IPS-18c (cell line): ENCODE measurements at regions not wholly inside any gene's neighbourhood (a gene's known extent, or its start where the extent isn't known, plus 50 kb on each side); places are given as distances from the start of the nearest gene placed in this dataset.
"Not testable (repeated sequence)": the region's sequence is repeated elsewhere in the genome, so short reads cannot be mapped to it uniquely, and the experiment has no call there.

ENCODE experiments used
- H3K4me3 ChIP-seq: 2 replicates; pipeline ENCODE4 v1.7.0; 2013; ENCODE audit warnings: low read depth, mild to moderate bottlenecking, low read length, moderate library complexity; ENCODE audit not compliant: insufficient read depth
- H3K9me3 ChIP-seq: one replicate; pipeline ENCODE4 v1.6.1; 2013; ENCODE audit warnings: mild to moderate bottlenecking, low read length, moderate library complexity; ENCODE audit not compliant: control insufficient read depth, insufficient read depth

DNA sequence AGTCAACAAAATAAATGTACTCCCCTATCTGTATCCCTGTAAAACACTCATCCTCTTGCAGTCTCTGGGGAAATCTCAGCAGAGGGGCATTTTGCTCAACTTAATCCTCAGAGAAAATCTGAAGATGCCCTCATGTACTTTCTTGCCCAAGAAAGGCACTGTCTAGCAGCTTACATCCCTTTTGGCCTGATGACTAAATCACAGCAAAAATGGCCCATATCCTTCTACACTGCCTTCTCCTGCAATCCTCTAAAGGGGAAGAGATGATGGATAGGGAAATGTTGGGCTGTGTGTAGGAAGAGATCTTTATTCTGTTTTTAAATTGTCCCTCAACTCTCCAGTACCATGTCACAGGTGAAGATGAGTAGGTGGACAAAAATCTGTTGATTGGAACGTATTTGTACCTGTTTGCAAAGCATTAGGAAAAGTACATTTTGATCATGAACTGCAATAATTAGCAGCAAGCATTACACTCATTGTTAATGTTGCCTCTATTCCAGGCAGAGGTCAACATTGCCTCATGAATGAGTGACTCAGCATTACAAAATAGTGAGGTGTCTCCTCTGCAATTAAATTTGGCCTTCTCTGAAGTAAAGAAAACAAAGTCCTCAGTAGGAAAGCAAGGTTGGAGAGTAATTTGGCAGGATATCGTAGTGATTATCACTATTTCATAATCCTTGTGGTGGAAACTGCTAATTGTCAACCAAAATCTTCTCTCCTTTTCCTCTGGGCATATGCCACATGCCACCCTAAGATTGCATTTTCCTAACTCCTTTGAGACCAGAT is 172.4 kb upstream of the CAND1 start:
- no peak overlapping the region for H3K4me3 ChIP-seq
- H3K9me3 ChIP-seq = no peaks in the 10 kb centered on the region

GRCh38 chr12:67099858-67100257 is 169.3 kb upstream of the CAND1 start:
- H3K4me3 ChIP-seq = no peak overlapping the region
- no peaks in the 10 kb centered on the region for H3K9me3 ChIP-seq

DNA sequence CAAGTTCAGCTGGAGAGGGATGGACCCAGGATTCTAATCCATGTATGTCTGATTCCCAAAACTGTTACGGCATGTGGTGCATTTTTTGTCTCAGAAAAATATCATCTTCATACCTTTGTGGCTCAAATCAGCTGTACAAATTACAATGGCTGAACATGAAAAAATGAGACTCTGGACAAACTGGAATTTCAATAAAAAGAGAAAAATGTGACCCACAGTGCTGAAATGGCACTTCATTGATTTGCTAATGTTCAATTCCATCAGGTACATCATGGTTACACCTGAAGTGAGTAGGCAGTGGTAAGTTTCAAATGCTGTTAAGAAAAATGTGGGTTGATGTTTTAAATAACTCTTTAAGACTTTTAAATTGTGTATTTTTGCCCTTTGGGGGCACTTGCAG is 165.6 kb upstream of the CAND1 start:
- Histone ChIP-seq H3K9me3 (no peaks in the 10 kb centered on the region), H3K4me3 (no peak overlapping the region)

- H3K9me3 ChIP-seq = no peaks in the 10 kb centered on the region
- no peak overlapping the region for H3K4me3 ChIP-seq
Observed at GRCh38 chr12:67107235-67107634, 161.9 kb upstream of the CAND1 start.

GRCh38 chr12:67107751-67108269 is 161.3 kb upstream of the CAND1 start:
- Histone ChIP-seq H3K4me3 (no peak overlapping the region), H3K9me3 (no peaks in the 10 kb centered on the region)

GRCh38 chr12:67110345-67110744 is 158.8 kb upstream of the CAND1 start:
- not testable (repeated sequence) for H3K9me3 ChIP-seq, H3K4me3 ChIP-seq

- Histone ChIP-seq H3K4me3 (no peak overlapping the region), H3K9me3 (no peaks in the 10 kb centered on the region)
Observed at GRCh38 chr12:67111182-67111581, 158.0 kb upstream of the CAND1 start.

DNA sequence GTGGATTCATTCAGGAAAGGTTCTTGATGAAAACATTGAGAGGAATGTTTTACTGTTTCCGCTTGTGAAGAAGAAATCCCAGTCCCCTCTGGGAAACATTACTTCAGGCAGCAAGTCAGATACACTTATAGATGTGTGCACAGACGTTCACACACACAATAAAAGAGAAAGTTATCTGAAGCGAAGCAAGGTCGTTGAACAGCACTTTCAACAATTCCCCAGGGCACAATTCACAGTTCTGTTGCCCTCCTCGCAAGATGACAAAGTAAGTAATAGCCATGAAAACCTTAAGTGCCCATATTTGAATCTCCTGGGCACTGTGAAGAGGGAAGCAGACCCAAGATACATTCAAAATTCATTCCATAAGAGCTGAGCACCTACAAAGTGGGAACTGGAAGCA is 156.6 kb upstream of the CAND1 start:
- Histone ChIP-seq H3K4me3 (no peak overlapping the region), H3K9me3 (no peaks in the 10 kb centered on the region)

DNA sequence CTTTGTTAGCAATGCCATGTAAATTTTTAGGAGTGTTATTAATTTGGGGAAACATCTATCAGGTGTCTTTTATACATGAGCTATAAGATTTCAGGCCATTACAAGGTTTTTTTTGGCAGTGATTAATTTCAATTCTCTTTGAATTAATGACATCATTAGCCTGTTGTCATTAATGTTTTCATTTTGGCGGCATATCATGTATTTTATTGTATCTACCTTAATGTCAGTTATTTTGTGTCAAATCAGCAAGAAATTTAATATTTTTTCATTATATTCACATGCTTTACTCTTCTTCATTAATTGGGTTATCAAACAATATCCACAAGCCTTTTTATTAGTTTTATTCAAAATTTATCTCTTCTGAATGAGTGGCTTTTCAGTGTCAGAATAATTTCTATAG is 153.0 kb upstream of the CAND1 start:
- no peak overlapping the region for H3K4me3 ChIP-seq
- no peaks in the 10 kb centered on the region for H3K9me3 ChIP-seq

- no peaks in the 10 kb centered on the region for H3K9me3 ChIP-seq
- no peak overlapping the region for H3K4me3 ChIP-seq
Observed at GRCh38 chr12:67122584-67122983, 146.6 kb upstream of the CAND1 start.

GRCh38 chr12:67137256-67137655 is 131.9 kb upstream of the CAND1 start:
- Histone ChIP-seq H3K4me3 (no peak overlapping the region), H3K9me3 (no peaks in the 10 kb centered on the region)

- H3K9me3 ChIP-seq = no peaks in the 10 kb centered on the region
- no peak overlapping the region for H3K4me3 ChIP-seq
Observed at GRCh38 chr12:67141296-67142018, 127.7 kb upstream of the CAND1 start.

GRCh38 chr12:67145692-67146091 is 123.5 kb upstream of the CAND1 start:
- no peak overlapping the region for H3K4me3 ChIP-seq
- H3K9me3 ChIP-seq = no peaks in the 10 kb centered on the region

- H3K9me3 ChIP-seq = no peaks in the 10 kb centered on the region
- no peak overlapping the region for H3K4me3 ChIP-seq
Observed at GRCh38 chr12:67147030-67147429, 122.1 kb upstream of the CAND1 start.

GRCh38 chr12:67147447-67147846 is 121.7 kb upstream of the CAND1 start:
- Histone ChIP-seq H3K9me3 (no peaks in the 10 kb centered on the region), H3K4me3 (no peak overlapping the region)

DNA sequence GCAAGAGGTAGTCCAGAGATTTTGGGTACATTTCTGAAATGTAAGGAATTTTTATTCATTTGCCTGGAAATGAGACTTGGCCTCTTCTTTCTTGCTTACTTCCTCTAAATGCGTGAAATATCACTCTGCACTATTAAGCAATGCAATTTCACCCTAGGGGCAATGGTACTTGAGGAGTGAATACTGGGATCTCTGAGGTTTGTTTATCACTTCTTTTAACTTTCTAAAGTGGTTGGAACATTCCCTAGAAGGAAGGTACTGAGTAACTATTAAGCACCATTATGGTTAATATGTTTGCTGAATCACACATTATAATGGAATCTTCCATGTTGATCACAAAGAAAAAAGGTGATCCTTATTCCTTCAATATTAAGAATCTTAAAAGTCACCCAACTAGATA is 120.9 kb upstream of the CAND1 start:
- Histone ChIP-seq H3K4me3 (no peak overlapping the region), H3K9me3 (no peaks in the 10 kb centered on the region)

- Histone ChIP-seq H3K4me3 (no peak overlapping the region), H3K9me3 (no peaks in the 10 kb centered on the region)
Observed at GRCh38 chr12:67151886-67152285, 117.3 kb upstream of the CAND1 start.

GRCh38 chr12:67152451-67152850 is 116.7 kb upstream of the CAND1 start:
- Histone ChIP-seq H3K9me3 (no peaks in the 10 kb centered on the region), H3K4me3 (no peak overlapping the region)
